Nephron progenitor cell (in vitro differentiated cells): ENCODE measurements at regions not wholly inside any gene's neighbourhood (a gene's known extent, or its start where the extent isn't known, plus 50 kb on each side); places are given as distances from the start of the nearest gene placed in this dataset.

Experiments
- DNase-seq: peaks from one replicate; pipeline ENCODE4 v3.0.0; 2021
- H3K27ac Mint-ChIP-seq: 2 replicates; pipeline ENCODE4 v1.8.0; 2021; ENCODE audit warnings: mild to moderate bottlenecking, moderate library complexity, mixed read lengths
- H3K27me3 Mint-ChIP-seq: 2 replicates; pipeline ENCODE4 v1.8.0; 2021; ENCODE audit warnings: mild to moderate bottlenecking, low read depth, mixed read lengths; ENCODE audit not compliant: poor library complexity
- H3K36me3 Mint-ChIP-seq: 2 replicates; pipeline ENCODE4 v1.8.0; 2021; ENCODE audit warnings: low read depth, mixed read lengths
- H3K4me1 Mint-ChIP-seq: 2 replicates; pipeline ENCODE4 v1.8.0; 2021; ENCODE audit warnings: mixed read lengths
- H3K4me3 Mint-ChIP-seq: 2 replicates; pipeline ENCODE4 v1.8.0; 2021; ENCODE audit warnings: mild to moderate bottlenecking, moderate library complexity, mixed read lengths
- H3K9me3 Mint-ChIP-seq: 2 replicates; pipeline ENCODE4 v1.8.0; 2021; ENCODE audit warnings: mild to moderate bottlenecking, moderate library complexity, mixed read lengths
- CTCF ChIP-seq: fragments of 200-600 bp; sonication (generic); IDR thresholded peaks from 2 replicates; pipeline ENCODE4 v1.5.0; 2021; ENCODE audit warnings: antibody characterized with exemption

- Mint-ChIP-seq H3K36me3 (no peaks in the 10 kb centered on the region), H3K27ac (no peak overlapping the region), H3K4me3 (no peak overlapping the region), H3K4me1 (no peaks in the 10 kb centered on the region), H3K27me3 (no peaks in the 10 kb centered on the region), H3K9me3 (no peaks in the 10 kb centered on the region)
- TF ChIP-seq CTCF: no peak
- DNase-seq: no peak
Observed at GRCh38 chr13:84139561-84140158, 257.4 kb upstream of the SLITRK1 start.

GRCh38 chr13:84137292-84137691 lies 255.0 kb upstream of the SLITRK1 start:
- Mint-ChIP-seq H3K27ac (no peak overlapping the region), H3K27me3 (no peaks in the 10 kb centered on the region), H3K9me3 (no peaks in the 10 kb centered on the region), H3K4me3 (no peak overlapping the region), H3K4me1 (no peaks in the 10 kb centered on the region), H3K36me3 (no peaks in the 10 kb centered on the region)
- TF ChIP-seq CTCF: no peak
- no peak for DNase-seq

DNA sequence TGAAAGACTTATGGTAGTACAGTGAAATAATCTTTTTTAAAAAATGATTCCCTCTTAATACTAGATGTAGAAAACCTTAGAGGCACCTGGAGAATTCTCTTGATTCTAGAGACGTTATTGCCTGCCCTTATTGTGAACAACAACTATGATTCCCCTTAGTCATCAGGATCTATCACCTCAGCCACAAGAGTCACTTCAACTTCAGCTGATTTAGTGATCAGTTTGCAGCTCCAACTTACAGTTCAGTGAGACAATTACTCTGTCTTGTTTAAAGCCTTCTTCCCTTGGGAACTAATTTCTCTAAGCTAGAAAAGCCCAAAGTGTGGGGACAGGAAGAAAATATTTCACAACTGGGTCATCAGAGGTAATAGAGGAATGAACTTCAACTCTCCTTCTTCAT lies 254.3 kb upstream of the SLITRK1 start:
- no peak for DNase-seq
- no peaks in the 10 kb centered on the region for H3K36me3 Mint-ChIP-seq
- H3K27me3 Mint-ChIP-seq: no peaks in the 10 kb centered on the region
- H3K27ac Mint-ChIP-seq: no peak overlapping the region
- TF ChIP-seq CTCF: no peak
- H3K9me3 Mint-ChIP-seq: no peaks in the 10 kb centered on the region
- H3K4me3 Mint-ChIP-seq: no peak overlapping the region
- H3K4me1 Mint-ChIP-seq: no peaks in the 10 kb centered on the region

- TF ChIP-seq CTCF: no peak
- H3K36me3 Mint-ChIP-seq: no peaks in the 10 kb centered on the region
- no peak overlapping the region for H3K4me3 Mint-ChIP-seq
- DNase-seq: no peak
- no peaks in the 10 kb centered on the region for H3K4me1 Mint-ChIP-seq
- no peaks in the 10 kb centered on the region for H3K27me3 Mint-ChIP-seq
- H3K27ac Mint-ChIP-seq: no peak overlapping the region
- H3K9me3 Mint-ChIP-seq: no peaks in the 10 kb centered on the region
Observed at GRCh38 chr13:84132491-84132890, 250.2 kb upstream of the SLITRK1 start.

GRCh38 chr13:84131249-84131648 lies 249.0 kb upstream of the SLITRK1 start:
- no peak for DNase-seq
- TF ChIP-seq CTCF: no peak
- Mint-ChIP-seq H3K9me3 (no peaks in the 10 kb centered on the region), H3K36me3 (no peaks in the 10 kb centered on the region), H3K27me3 (no peaks in the 10 kb centered on the region), H3K4me1 (no peaks in the 10 kb centered on the region), H3K27ac (no peak overlapping the region), H3K4me3 (no peak overlapping the region)

GRCh38 chr13:84130495-84131114 lies 248.3 kb upstream of the SLITRK1 start:
- TF ChIP-seq CTCF: no peak
- no peak for DNase-seq
- H3K27me3 Mint-ChIP-seq: no peaks in the 10 kb centered on the region
- no peaks in the 10 kb centered on the region for H3K4me1 Mint-ChIP-seq
- no peaks in the 10 kb centered on the region for H3K9me3 Mint-ChIP-seq
- H3K36me3 Mint-ChIP-seq: no peaks in the 10 kb centered on the region
- no peak overlapping the region for H3K27ac Mint-ChIP-seq
- H3K4me3 Mint-ChIP-seq: no peak overlapping the region
